ENCODE measurements at regions not wholly inside any gene's neighbourhood (a gene's known extent, or its start where the extent isn't known, plus 50 kb on each side); places are given as distances from the start of the nearest gene placed in this dataset.

DNA sequence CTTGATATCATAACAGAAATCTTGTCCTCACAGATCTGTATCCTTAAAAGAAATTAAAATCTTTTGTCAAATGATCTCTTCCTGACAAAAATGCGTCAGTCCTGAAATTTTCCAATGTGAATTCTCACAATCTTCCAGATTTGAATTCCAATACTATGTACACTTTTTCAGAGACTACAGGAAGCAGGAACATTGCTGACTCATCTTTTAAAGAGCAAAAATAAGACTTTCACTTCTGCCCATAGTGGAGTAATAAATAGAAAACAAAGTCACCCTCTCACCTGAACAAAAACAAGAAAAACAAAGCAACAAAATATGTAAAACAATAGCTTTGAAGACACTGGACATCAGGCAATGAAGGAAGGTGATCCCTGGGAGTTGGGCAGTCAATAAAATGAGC is 167.0 kb upstream of the IPO5 start:
- TF ChIP-seq NFE2L2 (IDR thresholded peaks at IDR 0.05; ENCODE audit: low read length) (0 out of 2 replicates have a peak, but pooled peaks have one; percentile 9), MAFF (IDR thresholded peaks at IDR 0.05; ENCODE audit: low read depth, low read length) (peak; percentile 87), MAFK (conservative IDR thresholded peaks at IDR 0.05 in 1 of 2, IDR thresholded peaks at IDR 0.05 in 1 of 2; ENCODE audit: low read length in 2 of 2) (peak; percentile 77 to 88)
- TF ChIP-seq, protein P1, sequence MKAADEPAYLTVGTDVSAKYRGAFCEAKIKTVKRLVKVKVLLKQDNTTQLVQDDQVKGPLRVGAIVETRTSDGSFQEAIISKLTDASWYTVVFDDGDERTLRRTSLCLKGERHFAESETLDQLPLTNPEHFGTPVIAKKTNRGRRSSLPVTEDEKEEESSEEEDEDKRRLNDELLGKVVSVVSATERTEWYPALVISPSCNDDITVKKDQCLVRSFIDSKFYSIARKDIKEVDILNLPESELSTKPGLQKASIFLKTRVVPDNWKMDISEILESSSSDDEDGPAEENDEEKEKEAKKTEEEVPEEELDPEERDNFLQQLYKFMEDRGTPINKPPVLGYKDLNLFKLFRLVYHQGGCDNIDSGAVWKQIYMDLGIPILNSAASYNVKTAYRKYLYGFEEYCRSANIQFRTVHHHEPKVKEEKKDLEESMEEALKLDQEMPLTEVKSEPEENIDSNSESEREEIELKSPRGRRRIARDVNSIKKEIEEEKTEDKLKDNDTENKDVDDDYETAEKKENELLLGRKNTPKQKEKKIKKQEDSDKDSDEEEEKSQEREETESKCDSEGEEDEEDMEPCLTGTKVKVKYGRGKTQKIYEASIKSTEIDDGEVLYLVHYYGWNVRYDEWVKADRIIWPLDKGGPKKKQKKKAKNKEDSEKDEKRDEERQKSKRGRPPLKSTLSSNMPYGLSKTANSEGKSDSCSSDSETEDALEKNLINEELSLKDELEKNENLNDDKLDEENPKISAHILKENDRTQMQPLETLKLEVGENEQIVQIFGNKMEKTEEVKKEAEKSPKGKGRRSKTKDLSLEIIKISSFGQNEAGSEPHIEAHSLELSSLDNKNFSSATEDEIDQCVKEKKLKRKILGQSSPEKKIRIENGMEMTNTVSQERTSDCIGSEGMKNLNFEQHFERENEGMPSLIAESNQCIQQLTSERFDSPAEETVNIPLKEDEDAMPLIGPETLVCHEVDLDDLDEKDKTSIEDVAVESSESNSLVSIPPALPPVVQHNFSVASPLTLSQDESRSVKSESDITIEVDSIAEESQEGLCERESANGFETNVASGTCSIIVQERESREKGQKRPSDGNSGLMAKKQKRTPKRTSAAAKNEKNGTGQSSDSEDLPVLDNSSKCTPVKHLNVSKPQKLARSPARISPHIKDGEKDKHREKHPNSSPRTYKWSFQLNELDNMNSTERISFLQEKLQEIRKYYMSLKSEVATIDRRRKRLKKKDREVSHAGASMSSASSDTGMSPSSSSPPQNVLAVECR (CRISPR knock-in tag; IDR thresholded peaks at IDR 0.05; ENCODE audit: borderline replicate concordance), result no peak
- WGBS (ENCODE audit: low lambda C conversion rate), result 0% methylated on average over 1 of the region's 1 CpG
- in situ Hi-C loops (cut with HindIII; ENCODE audit: extremely low pct_ligation_motif_present, low pct_unique_long_range_greater_than_20kb), result no loop called here
- FAIRE-seq, result no peak
- no peak overlapping the region for H2AFZ ChIP-seq (ENCODE audit: low read length)
- H3K4me1 ChIP-seq (ENCODE audit: insufficient read depth, low read length), result no peaks in the 10 kb centered on the region
- no peaks in the 10 kb centered on the region for H3K79me2 ChIP-seq (ENCODE audit: insufficient read depth, low read length)
- no TSS peak for BruUV-seq (replicated peaks)
- no peak overlapping the region for H3K4me3 ChIP-seq (replicated peaks in 1 of 3; ENCODE audit: insufficient read depth in 1 of 3, low read depth in 2 of 3, low read length in 3 of 3)
- H3K27ac ChIP-seq (ENCODE audit: extremely low read length, insufficient read depth, low read length), result no peak overlapping the region
- intact Hi-C loops (cut with micrococcal nuclease; ENCODE audit: unreplicated experiment), result no loop called here
- ChIA-PET CTCF (ENCODE audit: low intra/inter-chr PET ratio, low total read pairs) (no interaction called here), POLR2A (no interaction called here)
- no peak for DNase-seq (ENCODE audit: low spot score)
- peaks cover 8% of the 10 kb centered on the region; the same call in 1 of the 2 replicates for H3K9me3 ChIP-seq (ENCODE audit: low read length)
- no peak overlapping the region for H3K9ac ChIP-seq (ENCODE audit: insufficient read depth, low read depth, low read length)
- no peak for ATAC-seq
- H4K20me1 ChIP-seq (ENCODE audit: insufficient read depth, low read length), result no peaks in the 10 kb centered on the region
- no peaks in the 10 kb centered on the region for H3K36me3 ChIP-seq (replicated peaks in 1 of 2; ENCODE audit: control insufficient read depth in 1 of 2, insufficient read depth in 2 of 2, low read length in 2 of 2)
- H3K27me3 ChIP-seq (ENCODE audit: control insufficient read depth in 1 of 2, insufficient read depth in 2 of 2, low read length in 2 of 2), result no peaks in the 10 kb centered on the region; a peak in 1 of 5 replicates
- no peak overlapping the region for H3K4me2 ChIP-seq (ENCODE audit: low read depth, low read length)

DNA sequence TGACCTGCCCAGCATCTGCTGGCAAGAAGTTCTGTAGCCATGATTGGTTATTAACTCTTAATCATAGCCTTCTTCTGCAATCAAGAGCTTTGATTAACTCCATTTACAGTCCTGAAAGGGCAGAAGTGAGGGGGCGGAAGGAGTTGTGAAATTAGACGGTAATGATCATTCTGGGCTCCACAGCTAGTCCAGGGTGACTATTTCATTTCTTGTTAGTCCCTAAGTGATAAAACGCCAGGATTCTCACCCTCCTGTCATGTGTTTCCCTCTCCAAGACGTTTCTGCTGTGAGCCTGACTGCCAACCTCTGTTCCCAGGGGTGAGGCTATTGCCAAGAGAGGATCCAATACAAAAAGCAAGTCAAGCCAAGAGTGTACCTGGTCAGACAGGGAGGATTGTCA is 155.9 kb upstream of the IPO5 start:
- Histone ChIP-seq H2AFZ (ENCODE audit: low read length) (no peak overlapping the region), H3K27me3 (ENCODE audit: control insufficient read depth in 1 of 2, insufficient read depth in 2 of 2, low read length in 2 of 2) (no peaks in the 10 kb centered on the region; a peak in 1 of 5 replicates), H3K27ac (ENCODE audit: extremely low read length, insufficient read depth, low read length) (no peak overlapping the region), H3K4me2 (ENCODE audit: low read depth, low read length) (no peak overlapping the region), H3K9ac (ENCODE audit: insufficient read depth, low read depth, low read length) (no peak overlapping the region), H4K20me1 (ENCODE audit: insufficient read depth, low read length) (no peaks in the 10 kb centered on the region; the same call in 1 of the 2 replicates), H3K36me3 (replicated peaks in 1 of 2; ENCODE audit: control insufficient read depth in 1 of 2, insufficient read depth in 2 of 2, low read length in 2 of 2) (no peaks in the 10 kb centered on the region), H3K4me1 (ENCODE audit: insufficient read depth, low read length) (no peaks in the 10 kb centered on the region), H3K9me3 (ENCODE audit: low read length) (peaks cover 23% of the 10 kb centered on the region), H3K4me3 (replicated peaks in 1 of 3; ENCODE audit: insufficient read depth in 1 of 3, low read depth in 2 of 3, low read length in 3 of 3) (no peak overlapping the region), H3K79me2 (ENCODE audit: insufficient read depth, low read length) (no peaks in the 10 kb centered on the region)
- FAIRE-seq (no peak), DNase-seq (ENCODE audit: low spot score) (no peak), ATAC-seq (no peak)
- in situ Hi-C loops (cut with HindIII; ENCODE audit: extremely low pct_ligation_motif_present, low pct_unique_long_range_greater_than_20kb) (no loop called here), intact Hi-C loops (cut with micrococcal nuclease; ENCODE audit: unreplicated experiment) (no loop called here)
- BruUV-seq (replicated peaks), result no TSS peak
- ChIA-PET POLR2A (no interaction called here), CTCF (ENCODE audit: low intra/inter-chr PET ratio, low total read pairs) (no interaction called here)
- 0% methylated on average over 4 of the region's 4 CpGs for WGBS (ENCODE audit: low lambda C conversion rate)
- TF ChIP-seq PAX8 (CRISPR knock-in tag; IDR thresholded peaks at IDR 0.05; ENCODE audit: borderline replicate concordance) (no peak), ATF7 (IDR thresholded peaks at IDR 0.05) (no peak), ATF7 (CRISPR knock-in tag; IDR thresholded peaks at IDR 0.05) (no peak), DPF2 (CRISPR knock-in tag; IDR thresholded peaks at IDR 0.05; ENCODE audit: borderline replicate concordance, low read depth) (no peak), PHF5A (CRISPR knock-in tag; IDR thresholded peaks at IDR 0.05; ENCODE audit: low read depth, unreplicated experiment) (no peak), FOXO1 (CRISPR knock-in tag; IDR thresholded peaks at IDR 0.05) (no peak), ZNF12 (CRISPR knock-in tag; IDR thresholded peaks at IDR 0.05) (no peak), RARA (CRISPR knock-in tag; IDR thresholded peaks at IDR 0.05) (no peak), ARID2 (CRISPR knock-in tag; IDR thresholded peaks at IDR 0.05; ENCODE audit: borderline replicate concordance) (no peak), CCDC6 (CRISPR knock-in tag; IDR thresholded peaks at IDR 0.05) (no peak)
- TF ChIP-seq, protein P2, sequence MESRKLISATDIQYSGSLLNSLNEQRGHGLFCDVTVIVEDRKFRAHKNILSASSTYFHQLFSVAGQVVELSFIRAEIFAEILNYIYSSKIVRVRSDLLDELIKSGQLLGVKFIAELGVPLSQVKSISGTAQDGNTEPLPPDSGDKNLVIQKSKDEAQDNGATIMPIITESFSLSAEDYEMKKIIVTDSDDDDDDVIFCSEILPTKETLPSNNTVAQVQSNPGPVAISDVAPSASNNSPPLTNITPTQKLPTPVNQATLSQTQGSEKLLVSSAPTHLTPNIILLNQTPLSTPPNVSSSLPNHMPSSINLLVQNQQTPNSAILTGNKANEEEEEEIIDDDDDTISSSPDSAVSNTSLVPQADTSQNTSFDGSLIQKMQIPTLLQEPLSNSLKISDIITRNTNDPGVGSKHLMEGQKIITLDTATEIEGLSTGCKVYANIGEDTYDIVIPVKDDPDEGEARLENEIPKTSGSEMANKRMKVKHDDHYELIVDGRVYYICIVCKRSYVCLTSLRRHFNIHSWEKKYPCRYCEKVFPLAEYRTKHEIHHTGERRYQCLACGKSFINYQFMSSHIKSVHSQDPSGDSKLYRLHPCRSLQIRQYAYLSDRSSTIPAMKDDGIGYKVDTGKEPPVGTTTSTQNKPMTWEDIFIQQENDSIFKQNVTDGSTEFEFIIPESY (CRISPR knock-in tag; IDR thresholded peaks at IDR 0.05), result no peak
